ENCODE measurements at regions not wholly inside any gene's neighbourhood (a gene's known extent, or its start where the extent isn't known, plus 50 kb on each side); places are given as distances from the start of the nearest gene placed in this dataset.

- TF ChIP-seq EP300 (conservative IDR thresholded peaks at IDR 0.05; ENCODE audit: poor library complexity, severe bottlenecking) (no peak), SMC3 (conservative IDR thresholded peaks at IDR 0.05; ENCODE audit: poor library complexity) (no peak), POLR2AphosphoS5 (IDR thresholded peaks at IDR 0.05) (no peak), RAD21 (conservative IDR thresholded peaks at IDR 0.05) (no peak)
- TF ChIP-seq, protein P1, sequence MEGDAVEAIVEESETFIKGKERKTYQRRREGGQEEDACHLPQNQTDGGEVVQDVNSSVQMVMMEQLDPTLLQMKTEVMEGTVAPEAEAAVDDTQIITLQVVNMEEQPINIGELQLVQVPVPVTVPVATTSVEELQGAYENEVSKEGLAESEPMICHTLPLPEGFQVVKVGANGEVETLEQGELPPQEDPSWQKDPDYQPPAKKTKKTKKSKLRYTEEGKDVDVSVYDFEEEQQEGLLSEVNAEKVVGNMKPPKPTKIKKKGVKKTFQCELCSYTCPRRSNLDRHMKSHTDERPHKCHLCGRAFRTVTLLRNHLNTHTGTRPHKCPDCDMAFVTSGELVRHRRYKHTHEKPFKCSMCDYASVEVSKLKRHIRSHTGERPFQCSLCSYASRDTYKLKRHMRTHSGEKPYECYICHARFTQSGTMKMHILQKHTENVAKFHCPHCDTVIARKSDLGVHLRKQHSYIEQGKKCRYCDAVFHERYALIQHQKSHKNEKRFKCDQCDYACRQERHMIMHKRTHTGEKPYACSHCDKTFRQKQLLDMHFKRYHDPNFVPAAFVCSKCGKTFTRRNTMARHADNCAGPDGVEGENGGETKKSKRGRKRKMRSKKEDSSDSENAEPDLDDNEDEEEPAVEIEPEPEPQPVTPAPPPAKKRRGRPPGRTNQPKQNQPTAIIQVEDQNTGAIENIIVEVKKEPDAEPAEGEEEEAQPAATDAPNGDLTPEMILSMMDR (IDR thresholded peaks at IDR 0.05; ENCODE audit: poor library complexity, severe bottlenecking) = peak; percentile 21
- TF ChIP-seq, protein P2, sequence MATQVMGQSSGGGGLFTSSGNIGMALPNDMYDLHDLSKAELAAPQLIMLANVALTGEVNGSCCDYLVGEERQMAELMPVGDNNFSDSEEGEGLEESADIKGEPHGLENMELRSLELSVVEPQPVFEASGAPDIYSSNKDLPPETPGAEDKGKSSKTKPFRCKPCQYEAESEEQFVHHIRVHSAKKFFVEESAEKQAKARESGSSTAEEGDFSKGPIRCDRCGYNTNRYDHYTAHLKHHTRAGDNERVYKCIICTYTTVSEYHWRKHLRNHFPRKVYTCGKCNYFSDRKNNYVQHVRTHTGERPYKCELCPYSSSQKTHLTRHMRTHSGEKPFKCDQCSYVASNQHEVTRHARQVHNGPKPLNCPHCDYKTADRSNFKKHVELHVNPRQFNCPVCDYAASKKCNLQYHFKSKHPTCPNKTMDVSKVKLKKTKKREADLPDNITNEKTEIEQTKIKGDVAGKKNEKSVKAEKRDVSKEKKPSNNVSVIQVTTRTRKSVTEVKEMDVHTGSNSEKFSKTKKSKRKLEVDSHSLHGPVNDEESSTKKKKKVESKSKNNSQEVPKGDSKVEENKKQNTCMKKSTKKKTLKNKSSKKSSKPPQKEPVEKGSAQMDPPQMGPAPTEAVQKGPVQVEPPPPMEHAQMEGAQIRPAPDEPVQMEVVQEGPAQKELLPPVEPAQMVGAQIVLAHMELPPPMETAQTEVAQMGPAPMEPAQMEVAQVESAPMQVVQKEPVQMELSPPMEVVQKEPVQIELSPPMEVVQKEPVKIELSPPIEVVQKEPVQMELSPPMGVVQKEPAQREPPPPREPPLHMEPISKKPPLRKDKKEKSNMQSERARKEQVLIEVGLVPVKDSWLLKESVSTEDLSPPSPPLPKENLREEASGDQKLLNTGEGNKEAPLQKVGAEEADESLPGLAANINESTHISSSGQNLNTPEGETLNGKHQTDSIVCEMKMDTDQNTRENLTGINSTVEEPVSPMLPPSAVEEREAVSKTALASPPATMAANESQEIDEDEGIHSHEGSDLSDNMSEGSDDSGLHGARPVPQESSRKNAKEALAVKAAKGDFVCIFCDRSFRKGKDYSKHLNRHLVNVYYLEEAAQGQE (IDR thresholded peaks at IDR 0.05; ENCODE audit: borderline replicate concordance) = no peak
These were observed 106.4 kb upstream of the SDK1 start for GRCh38 chr7:3194501-3195141.

Data from neural cell (in vitro differentiated cells).